Pancreas (tissue), 10 donors: ENCODE measurements at regions not wholly inside any gene's neighbourhood (a gene's known extent, or its start where the extent isn't known, plus 50 kb on each side); places are given as distances from the start of the nearest gene placed in this dataset.

Experiments
- ATAC-seq, 4 donors: fragments of 200-7000 bp; cut with Tn5 transposase; one replicate each; pipeline versions ENCODE4 v1.8.0 to v1.9.1; 2020; ENCODE audit warnings: mild to moderate bottlenecking in 4 of 4, moderate library complexity in 4 of 4
- DNase-seq, 6 donors: peaks; one replicate each; pipeline ENCODE4 v3.0.0-alpha.2; 2020
- FAIRE-seq: peaks from 2 replicates; lab custom pipeline; 2012; peaks lifted over from hg19 to GRCh38; lab: Jason Lieb, UNC
- H3K27ac ChIP-seq, 4 donors: fragments of 200-600 bp; sonication (generic); 1 replicate in 3 of 4; 2 replicates in 1 of 4; pipeline versions ENCODE4 v1.5.0 to v1.8.0; 2020
- H3K27me3 ChIP-seq, 4 donors: fragments of 200-600 bp; one replicate each; pipeline ENCODE4 v1.8.0; 2021
- H3K36me3 ChIP-seq, 3 donors: fragments of 200-600 bp; sonication (generic) in 1 of 3; one replicate each; pipeline versions ENCODE4 v1.5.0 to v1.8.0; 2020 to 2021
- H3K4me1 ChIP-seq, 3 donors: fragments of 200-600 bp; one replicate each; pipeline ENCODE4 v1.8.0; 2021
- H3K4me3 ChIP-seq, 4 donors: fragments of 200-600 bp; sonication (generic) in 2 of 4; one replicate each; pipeline versions ENCODE4 v1.5.0 to v1.8.0; 2020 to 2021
- H3K9me3 ChIP-seq, 4 donors: fragments of 200-600 bp; one replicate each; pipeline ENCODE4 v1.8.0; 2021
- CTCF ChIP-seq, 4 donors: fragments of 200-600 bp; sonication (generic) in 3 of 4; IDR thresholded peaks; one replicate each; pipeline versions ENCODE4 v1.5.0 to v1.8.0; 2021; ENCODE audit warnings: antibody characterized with exemption in 4 of 4
- WGBS, 2 donors: extraction: QIAGEN DNeasy Blood & Tissue Kit; methylation state at CpG; one replicate each; pipeline ENCODE4 v1.1.7; 2013; 5-methylcytosine and 5-hydroxymethylcytosine counted together
- intact Hi-C, 3 donors: fragments of 100-400 bp; cut with DNase I; formaldehyde crosslinking; loops; one replicate each; pipeline versions ENCODE4 v1.11.1 to v1.14.2; 2022
- donor health status: healthy with polysubstance abuse.
- donor health status: DM: no; HTN: no; CAD: no; lungs with moderate emphysema.
- donor health status: DM: no; HTN: no; CAD: no.
- donor health status: control.
- donor health status: control.
- donor health status: Bipolar disorder and iron deficiency.
- donor health status: DM: yes; HTN: yes; CAD: no.
- donor health status: DM: no; HTN: no; CAD: no.
- donor health status: DM: no; HTN: no; CAD: no.
- donor health status: DM: yes; HTN: yes; CAD: no.

- H3K4me1 ChIP-seq, result no peaks in the 10 kb centered on the region
- whole genome bisulfite sequencing, 2 donors, result 46 to 58% methylated on average over 4 of the region's 4 CpGs
- ATAC-seq (no peak), FAIRE-seq (no peak), DNase-seq (no peak)
- no peaks in the 10 kb centered on the region for H3K9me3 ChIP-seq
- no peaks in the 10 kb centered on the region for H3K36me3 ChIP-seq
- intact Hi-C loops, result no loop called here
- no peak overlapping the region for H3K27ac ChIP-seq
- no peaks in the 10 kb centered on the region for H3K27me3 ChIP-seq
- H3K4me3 ChIP-seq, result no peak overlapping the region
- TF ChIP-seq CTCF (IDR thresholded peaks at IDR 0.05), result no peak
Measured at GRCh38 chr6:9020001-9020400, 584.7 kb upstream of the SLC35B3 start.

GRCh38 chr6:9009931-9010330 is 574.6 kb upstream of the SLC35B3 start:
- DNase-seq, result no peak
- Histone ChIP-seq H3K9me3 (no peaks in the 10 kb centered on the region), H3K4me3 (no peak overlapping the region), H3K27ac (no peak overlapping the region), H3K4me1 (no peaks in the 10 kb centered on the region), H3K36me3 (no peaks in the 10 kb centered on the region), H3K27me3 (peaks cover 0 to 5% (median 0%) of the 10 kb centered on the region in 4 donors)
- no peak for TF ChIP-seq CTCF (IDR thresholded peaks at IDR 0.05)
- ATAC-seq, result no peak
- intact Hi-C loops, result no loop called here
- WGBS, 2 donors, result 49 to 62% methylated on average over 6 of the region's 6 CpGs
- no peak for FAIRE-seq

- WGBS, 2 donors, result 56 to 67% methylated on average over 5 of the region's 5 CpGs
- FAIRE-seq, result no peak
- no peak overlapping the region for H3K4me3 ChIP-seq
- TF ChIP-seq CTCF (IDR thresholded peaks at IDR 0.05), result no peak
- no peaks in the 10 kb centered on the region for H3K4me1 ChIP-seq
- no peaks in the 10 kb centered on the region for H3K36me3 ChIP-seq
- H3K27ac ChIP-seq, result no peak overlapping the region
- no peak for ATAC-seq
- no peaks in the 10 kb centered on the region for H3K27me3 ChIP-seq
- intact Hi-C loops, result no loop called here
- no peaks in the 10 kb centered on the region for H3K9me3 ChIP-seq
- DNase-seq, result no peak
Measured at GRCh38 chr6:9007027-9007426, 571.7 kb upstream of the SLC35B3 start.

- no peaks in the 10 kb centered on the region for H3K9me3 ChIP-seq
- WGBS, 2 donors, result 45 to 58% methylated on average over 6 of the region's 6 CpGs
- TF ChIP-seq CTCF (IDR thresholded peaks at IDR 0.05), result no peak
- no peaks in the 10 kb centered on the region for H3K27me3 ChIP-seq
- intact Hi-C loops, result no loop called here
- H3K27ac ChIP-seq, result no peak overlapping the region
- H3K4me3 ChIP-seq, result no peak overlapping the region
- DNase-seq (no peak), ATAC-seq (no peak), FAIRE-seq (no peak)
- no peaks in the 10 kb centered on the region for H3K36me3 ChIP-seq
- H3K4me1 ChIP-seq, result no peaks in the 10 kb centered on the region
Measured at GRCh38 chr6:9002833-9003232, 567.5 kb upstream of the SLC35B3 start.

- Histone ChIP-seq H3K27ac (no peak overlapping the region), H3K9me3 (no peaks in the 10 kb centered on the region), H3K27me3 (no peaks in the 10 kb centered on the region), H3K4me3 (no peak overlapping the region), H3K36me3 (no peaks in the 10 kb centered on the region), H3K4me1 (no peaks in the 10 kb centered on the region)
- DNase-seq, result no peak
- FAIRE-seq, result no peak
- 52 to 70% methylated on average over 1 of the region's 1 CpG for WGBS, 2 donors
- TF ChIP-seq CTCF (IDR thresholded peaks at IDR 0.05), result no peak
- ATAC-seq, result no peak
- intact Hi-C loops, result no loop called here
Measured at GRCh38 chr6:8995156-8995555, 559.8 kb upstream of the SLC35B3 start.
